OCI-LY3 (cell line): ENCODE measurements at regions not wholly inside any gene's neighbourhood (a gene's known extent, or its start where the extent isn't known, plus 50 kb on each side); places are given as distances from the start of the nearest gene placed in this dataset.

Experiments
- EZH2phosphoT487 ChIP-seq: fragments of 200-600 bp; shearing (Covaris generic); IDR thresholded peaks from 2 replicates; pipeline ENCODE4 v1.6.1; 2018; ENCODE audit warnings: antibody characterized with exemption, mixed run types, low read depth
- TF ChIP-seq, protein P1 (sequence below): fragments of 200-600, 300-600 bp; sonication (generic); IDR thresholded peaks from 2 replicates; pipeline ENCODE4 v1.5.1; 2014; ENCODE audit warnings: antibody characterized with exemption, low read length, low read depth

DNA sequence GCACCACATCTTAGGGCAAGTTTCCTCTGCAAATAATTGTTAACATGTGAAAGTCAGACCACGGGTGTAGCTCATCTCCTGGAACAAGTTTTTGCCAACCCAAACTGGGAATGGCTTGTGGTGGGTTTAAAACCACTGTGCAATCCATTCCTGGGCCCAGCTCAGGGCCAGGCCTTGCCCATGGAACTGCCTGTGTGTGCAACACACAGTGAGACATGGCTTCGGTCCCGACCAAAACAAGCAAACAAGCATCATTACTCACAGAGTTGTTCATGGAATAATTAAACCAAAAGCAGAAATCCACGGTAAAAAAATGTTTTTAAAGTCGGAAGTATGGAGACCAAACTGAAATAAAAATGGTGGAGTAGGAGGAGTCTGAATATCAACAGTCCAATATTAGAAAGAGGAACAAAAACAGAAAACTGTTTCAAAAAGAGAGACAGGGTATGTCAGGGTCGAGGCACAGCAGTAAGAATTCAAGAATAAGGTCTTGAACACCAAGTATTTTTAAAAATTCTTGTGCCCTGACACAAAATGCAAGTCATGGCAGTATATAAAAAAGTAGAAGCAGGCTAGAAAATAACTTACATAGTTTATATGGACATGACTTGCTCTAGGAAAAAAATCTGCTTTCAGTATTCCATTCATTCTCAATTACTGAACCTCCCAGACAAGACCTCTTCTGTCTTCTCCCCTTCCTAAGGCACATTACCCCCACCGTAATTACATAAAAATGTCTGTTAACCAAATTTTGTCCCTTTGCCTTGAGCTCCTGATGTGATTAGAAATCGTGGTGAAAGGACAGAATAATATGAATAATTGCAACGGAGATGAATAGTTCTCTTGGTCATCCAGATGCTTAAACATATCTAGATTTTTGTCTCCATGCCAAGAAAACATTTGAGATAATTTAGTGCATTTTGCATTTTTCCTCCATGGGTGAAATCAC lies 88.4 kb downstream of the FAS start:
- TF ChIP-seq, protein P1, sequence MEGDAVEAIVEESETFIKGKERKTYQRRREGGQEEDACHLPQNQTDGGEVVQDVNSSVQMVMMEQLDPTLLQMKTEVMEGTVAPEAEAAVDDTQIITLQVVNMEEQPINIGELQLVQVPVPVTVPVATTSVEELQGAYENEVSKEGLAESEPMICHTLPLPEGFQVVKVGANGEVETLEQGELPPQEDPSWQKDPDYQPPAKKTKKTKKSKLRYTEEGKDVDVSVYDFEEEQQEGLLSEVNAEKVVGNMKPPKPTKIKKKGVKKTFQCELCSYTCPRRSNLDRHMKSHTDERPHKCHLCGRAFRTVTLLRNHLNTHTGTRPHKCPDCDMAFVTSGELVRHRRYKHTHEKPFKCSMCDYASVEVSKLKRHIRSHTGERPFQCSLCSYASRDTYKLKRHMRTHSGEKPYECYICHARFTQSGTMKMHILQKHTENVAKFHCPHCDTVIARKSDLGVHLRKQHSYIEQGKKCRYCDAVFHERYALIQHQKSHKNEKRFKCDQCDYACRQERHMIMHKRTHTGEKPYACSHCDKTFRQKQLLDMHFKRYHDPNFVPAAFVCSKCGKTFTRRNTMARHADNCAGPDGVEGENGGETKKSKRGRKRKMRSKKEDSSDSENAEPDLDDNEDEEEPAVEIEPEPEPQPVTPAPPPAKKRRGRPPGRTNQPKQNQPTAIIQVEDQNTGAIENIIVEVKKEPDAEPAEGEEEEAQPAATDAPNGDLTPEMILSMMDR, result no peak
- TF ChIP-seq EZH2phosphoT487, result no peak
